HEK293T (cell line): ENCODE measurements at regions not wholly inside any gene's neighbourhood (a gene's known extent, or its start where the extent isn't known, plus 50 kb on each side); places are given as distances from the start of the nearest gene placed in this dataset.

Source experiments
- ARNT ChIP-seq: fragments of 450-650 bp; IDR thresholded peaks from 2 replicates; pipeline ENCODE4 v1.6.1; 2017; ENCODE audit warnings: mild to moderate bottlenecking
- BHLHE40 ChIP-seq: fragments of 450-650 bp; IDR thresholded peaks from 2 replicates; pipeline ENCODE4 v1.6.1; 2016; ENCODE audit warnings: mild to moderate bottlenecking, moderate library complexity, borderline replicate concordance
- CTBP1 ChIP-seq: fragments of 450-650 bp; IDR thresholded peaks from 2 replicates; pipeline ENCODE4 v1.6.1; 2016; ENCODE audit warnings: borderline replicate concordance
- FOXA1 ChIP-seq: fragments of 450-650 bp; IDR thresholded peaks from 2 replicates; pipeline ENCODE4 v1.6.1; 2016; ENCODE audit warnings: mild to moderate bottlenecking
- FOXK2 ChIP-seq: fragments of 450-650 bp; IDR thresholded peaks from 2 replicates; pipeline ENCODE4 v1.6.1; 2016; ENCODE audit warnings: mild to moderate bottlenecking
- FOXM1 ChIP-seq: fragments of 450-650 bp; IDR thresholded peaks from 2 replicates; pipeline ENCODE4 v1.6.1; 2017; ENCODE audit warnings: mild to moderate bottlenecking, borderline replicate concordance
- HDGF ChIP-seq: fragments of 450-650 bp; IDR thresholded peaks from 2 replicates; pipeline ENCODE4 v1.6.1; 2017; ENCODE audit warnings: antibody characterized with exemption, borderline replicate concordance
- L3MBTL2 ChIP-seq: fragments of 450-650 bp; conservative IDR thresholded peaks from 2 replicates; pipeline ENCODE4 v1.6.1; 2016; ENCODE audit warnings: mild to moderate bottlenecking
- LEF1 ChIP-seq: fragments of 450-650 bp; IDR thresholded peaks from 2 replicates; pipeline ENCODE4 v1.6.1; 2017; ENCODE audit warnings: mild to moderate bottlenecking, borderline replicate concordance
- NFRKB ChIP-seq: fragments of 450-650 bp; IDR thresholded peaks from 2 replicates; pipeline ENCODE4 v1.6.1; 2016; ENCODE audit warnings: mild to moderate bottlenecking, moderate library complexity
- SP1 ChIP-seq: fragments of 450-650 bp; IDR thresholded peaks from 2 replicates; pipeline ENCODE4 v1.6.1; 2017
- TARDBP ChIP-seq: fragments of 450-650 bp; IDR thresholded peaks from 2 replicates; pipeline ENCODE4 v1.6.1; 2016
- ZNF384 ChIP-seq: fragments of 450-650 bp; IDR thresholded peaks from 2 replicates; pipeline ENCODE4 v1.6.1; 2016
- TF ChIP-seq, protein P1 (sequence below): fragments of 450-650 bp; IDR thresholded peaks from 2 replicates; pipeline ENCODE4 v1.6.1; 2016

DNA sequence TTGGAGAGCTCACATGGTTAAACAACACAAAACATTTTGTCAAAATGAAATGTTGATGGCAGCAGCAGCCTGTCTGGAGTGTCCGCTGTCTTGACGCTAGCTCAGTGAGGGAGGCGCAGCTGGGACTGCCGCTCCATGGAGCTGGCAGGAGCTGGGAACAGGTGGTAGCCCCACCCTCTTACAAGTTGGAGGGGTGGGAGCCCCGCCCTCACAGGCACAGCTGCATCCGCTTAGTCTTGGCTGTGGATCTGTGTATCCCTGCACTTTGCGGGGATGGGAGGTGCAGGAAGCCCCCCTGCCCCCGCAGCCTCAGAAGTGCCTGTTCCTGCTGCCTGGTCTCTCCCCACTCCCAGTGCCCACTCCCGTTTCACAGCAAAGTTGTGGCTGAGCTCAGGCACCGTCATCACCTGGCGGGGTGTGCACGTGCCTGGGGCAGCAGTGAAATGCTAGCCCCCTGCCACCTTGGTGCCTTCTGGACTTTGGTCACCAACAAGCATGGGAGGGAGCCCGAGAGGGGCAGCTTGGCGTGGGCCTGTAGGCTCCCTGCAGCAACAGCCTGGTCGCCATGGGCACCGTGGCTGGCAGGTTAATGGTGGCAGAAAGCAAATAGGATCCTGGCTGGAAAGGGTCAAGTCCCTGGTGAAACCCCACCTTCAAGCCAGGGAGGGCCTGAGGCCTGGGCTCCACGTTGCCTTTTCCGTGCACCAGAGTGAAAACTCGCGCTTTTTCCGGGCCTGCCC lies 53.8 kb upstream of the CADM2 start:
- TF ChIP-seq FOXA1 (no peak), L3MBTL2 (no peak), ARNT (no peak), CTBP1 (no peak), FOXM1 (no peak), BHLHE40 (no peak), ZNF384 (no peak), SP1 (no peak), HDGF (no peak), FOXK2 (no peak), LEF1 (no peak), NFRKB (no peak), TARDBP (no peak)
- TF ChIP-seq, protein P1, sequence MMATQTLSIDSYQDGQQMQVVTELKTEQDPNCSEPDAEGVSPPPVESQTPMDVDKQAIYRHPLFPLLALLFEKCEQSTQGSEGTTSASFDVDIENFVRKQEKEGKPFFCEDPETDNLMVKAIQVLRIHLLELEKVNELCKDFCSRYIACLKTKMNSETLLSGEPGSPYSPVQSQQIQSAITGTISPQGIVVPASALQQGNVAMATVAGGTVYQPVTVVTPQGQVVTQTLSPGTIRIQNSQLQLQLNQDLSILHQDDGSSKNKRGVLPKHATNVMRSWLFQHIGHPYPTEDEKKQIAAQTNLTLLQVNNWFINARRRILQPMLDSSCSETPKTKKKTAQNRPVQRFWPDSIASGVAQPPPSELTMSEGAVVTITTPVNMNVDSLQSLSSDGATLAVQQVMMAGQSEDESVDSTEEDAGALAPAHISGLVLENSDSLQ: no peak
